ENCODE measurements at regions not wholly inside any gene's neighbourhood (a gene's known extent, or its start where the extent isn't known, plus 50 kb on each side); places are given as distances from the start of the nearest gene placed in this dataset.

- CTCF ChIA-PET: interaction anchor here (0.7 kb wide), 1 partner anchor 949 kb away, joined by 3 read pairs; no protein-coding TSS in a partner anchor
- POLR2A ChIA-PET: no interaction called here
Observed at GRCh38 chr10:20976891-20977290, 79.8 kb upstream of the NEBL start.

- ChIA-PET POLR2A (no interaction called here), CTCF (interaction anchor here (0.7 kb wide), 1 partner anchor 949 kb away, joined by 3 read pairs; no protein-coding TSS in a partner anchor)
Observed at GRCh38 chr10:20976390-20976789, 79.3 kb upstream of the NEBL start.

GRCh38 chr10:20975236-20975635 is 78.1 kb upstream of the NEBL start:
- ChIA-PET CTCF (no interaction called here), POLR2A (no interaction called here)

GRCh38 chr10:20972925-20973324 is 75.8 kb upstream of the NEBL start:
- CTCF ChIA-PET: no interaction called here
- POLR2A ChIA-PET: no interaction called here

GRCh38 chr10:20971901-20972300 is 74.8 kb upstream of the NEBL start:
- ChIA-PET POLR2A (no interaction called here), CTCF (no interaction called here)

GRCh38 chr10:20970708-20971107 is 73.6 kb upstream of the NEBL start:
- CTCF ChIA-PET: no interaction called here
- POLR2A ChIA-PET: no interaction called here

- POLR2A ChIA-PET: no interaction called here
- CTCF ChIA-PET: no interaction called here
Observed at GRCh38 chr10:20970044-20970443, 72.9 kb upstream of the NEBL start.

GRCh38 chr10:20966426-20966825 is 69.3 kb upstream of the NEBL start:
- POLR2A ChIA-PET: no interaction called here

GRCh38 chr10:20963721-20964595 is 66.8 kb upstream of the NEBL start:
- ChIA-PET POLR2A (no interaction called here), CTCF (no interaction called here)

More at GRCh38 chr10:20966426-20966825, 69.3 kb upstream of the NEBL start:
- CTCF ChIA-PET: no interaction called here

- ChIA-PET POLR2A (no interaction called here), CTCF (no interaction called here)
Observed at GRCh38 chr10:20963056-20963455, 65.9 kb upstream of the NEBL start.

- ChIA-PET CTCF (no interaction called here), POLR2A (no interaction called here)
Observed at GRCh38 chr10:20962165-20962564, 65.1 kb upstream of the NEBL start.

- POLR2A ChIA-PET: no interaction called here
- CTCF ChIA-PET: no interaction called here
Observed at GRCh38 chr10:20959242-20959641, 62.1 kb upstream of the NEBL start.

- CTCF ChIA-PET: no interaction called here
- POLR2A ChIA-PET: no interaction called here
Observed at GRCh38 chr10:20958764-20959163, 61.7 kb upstream of the NEBL start.

- ChIA-PET CTCF (no interaction called here), POLR2A (no interaction called here)
Observed at GRCh38 chr10:20958225-20958624, 61.1 kb upstream of the NEBL start.

- CTCF ChIA-PET: no interaction called here
- POLR2A ChIA-PET: no interaction called here
Observed at GRCh38 chr10:20957744-20958143, 60.6 kb upstream of the NEBL start.

GRCh38 chr10:20956843-20957242 is 59.7 kb upstream of the NEBL start:
- POLR2A ChIA-PET: no interaction called here
- CTCF ChIA-PET: no interaction called here

GRCh38 chr10:20955355-20955893 is 58.3 kb upstream of the NEBL start:
- POLR2A ChIA-PET: no interaction called here
- CTCF ChIA-PET: no interaction called here

GRCh38 chr10:20954519-20954918 is 57.4 kb upstream of the NEBL start:
- CTCF ChIA-PET: no interaction called here
- POLR2A ChIA-PET: no interaction called here

- CTCF ChIA-PET: no interaction called here
- POLR2A ChIA-PET: no interaction called here
Observed at GRCh38 chr10:20953120-20953519, 56.0 kb upstream of the NEBL start.

GRCh38 chr10:20949967-20950366 is 52.9 kb upstream of the NEBL start:
- POLR2A ChIA-PET: no interaction called here
- CTCF ChIA-PET: no interaction called here

GRCh38 chr10:20948686-20949327 is 51.7 kb upstream of the NEBL start:
- ChIA-PET CTCF (no interaction called here), POLR2A (no interaction called here)
